ENCODE measurements at regions not wholly inside any gene's neighbourhood (a gene's known extent, or its start where the extent isn't known, plus 50 kb on each side); places are given as distances from the start of the nearest gene placed in this dataset.

DNA sequence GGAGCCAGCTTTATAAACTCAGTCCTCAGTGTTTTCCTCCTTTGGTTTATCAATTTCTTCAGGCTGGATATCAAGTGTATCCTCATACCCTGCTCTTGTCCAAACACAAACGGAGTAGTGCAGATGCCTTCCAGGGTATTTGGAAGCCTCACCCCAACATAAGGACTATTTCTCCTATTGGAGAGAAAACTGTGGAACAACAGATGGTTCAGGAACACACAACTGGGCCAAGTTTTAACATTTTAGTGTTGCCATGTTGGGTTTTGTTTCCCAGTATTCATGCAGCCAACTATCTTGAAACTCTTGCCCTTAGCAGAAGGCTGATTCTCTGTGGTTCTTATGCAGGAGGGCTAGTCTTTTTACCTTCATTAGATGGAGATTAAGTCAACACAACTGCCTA, 398.1 kb downstream of the GABRB3 start:
- TF ChIP-seq POLR2A (IDR thresholded peaks at IDR 0.05) = no peak
- TF ChIP-seq, protein P1, sequence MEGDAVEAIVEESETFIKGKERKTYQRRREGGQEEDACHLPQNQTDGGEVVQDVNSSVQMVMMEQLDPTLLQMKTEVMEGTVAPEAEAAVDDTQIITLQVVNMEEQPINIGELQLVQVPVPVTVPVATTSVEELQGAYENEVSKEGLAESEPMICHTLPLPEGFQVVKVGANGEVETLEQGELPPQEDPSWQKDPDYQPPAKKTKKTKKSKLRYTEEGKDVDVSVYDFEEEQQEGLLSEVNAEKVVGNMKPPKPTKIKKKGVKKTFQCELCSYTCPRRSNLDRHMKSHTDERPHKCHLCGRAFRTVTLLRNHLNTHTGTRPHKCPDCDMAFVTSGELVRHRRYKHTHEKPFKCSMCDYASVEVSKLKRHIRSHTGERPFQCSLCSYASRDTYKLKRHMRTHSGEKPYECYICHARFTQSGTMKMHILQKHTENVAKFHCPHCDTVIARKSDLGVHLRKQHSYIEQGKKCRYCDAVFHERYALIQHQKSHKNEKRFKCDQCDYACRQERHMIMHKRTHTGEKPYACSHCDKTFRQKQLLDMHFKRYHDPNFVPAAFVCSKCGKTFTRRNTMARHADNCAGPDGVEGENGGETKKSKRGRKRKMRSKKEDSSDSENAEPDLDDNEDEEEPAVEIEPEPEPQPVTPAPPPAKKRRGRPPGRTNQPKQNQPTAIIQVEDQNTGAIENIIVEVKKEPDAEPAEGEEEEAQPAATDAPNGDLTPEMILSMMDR (IDR thresholded peaks at IDR 0.05) = no peak

All from body of pancreas (tissue), 4 donors.